GM12892 (cell line): ENCODE measurements at regions not wholly inside any gene's neighbourhood (a gene's known extent, or its start where the extent isn't known, plus 50 kb on each side); places are given as distances from the start of the nearest gene placed in this dataset.

ENCODE experiments used
- POLR2A ChIP-seq: IDR thresholded peaks from 2 replicates; pipeline ENCODE4 v1.6.1; 2011; ENCODE audit warnings: low read depth, low read length, control low read depth
- POLR2AphosphoS5 ChIP-seq: IDR thresholded peaks from 2 replicates; pipeline ENCODE4 v1.6.1; 2011; ENCODE audit warnings: low read depth, low read length, control low read depth

- TF ChIP-seq POLR2AphosphoS5 (no peak), POLR2A (no peak)
Measured at GRCh38 chr4:186953599-186954260, 230.1 kb upstream of the FAT1 start.
